DMS53 treated with DMSO at 0.1 percent for 48 hours (cell line): ENCODE measurements at regions not wholly inside any gene's neighbourhood (a gene's known extent, or its start where the extent isn't known, plus 50 kb on each side); places are given as distances from the start of the nearest gene placed in this dataset.

Source experiments
- DNase-seq: peaks from one replicate; lab custom pipeline; 2025; ENCODE audit not compliant: unreplicated experiment; lab: John Stamatoyannopoulos, UW

GRCh38 chr7:47221826-47222225 is 360.1 kb downstream of the TNS3 start:
- no peak for DNase-seq

- no peak for DNase-seq
These were observed 363.3 kb downstream of the TNS3 start for GRCh38 chr7:47218378-47219176.

GRCh38 chr7:47217570-47218360 is 364.1 kb downstream of the TNS3 start:
- no peak for DNase-seq

- DNase-seq = no peak
These were observed 364.8 kb downstream of the TNS3 start for GRCh38 chr7:47217086-47217485.

- no peak for DNase-seq
These were observed 365.5 kb downstream of the TNS3 start for GRCh38 chr7:47216439-47216838.

- no peak for DNase-seq
These were observed 366.3 kb downstream of the TNS3 start for GRCh38 chr7:47215640-47216039.

GRCh38 chr7:47215049-47215448 is 366.9 kb downstream of the TNS3 start:
- no peak for DNase-seq

- DNase-seq = no peak
These were observed 368.6 kb downstream of the TNS3 start for GRCh38 chr7:47213276-47213675.

- no peak for DNase-seq
These were observed 370.4 kb downstream of the TNS3 start for GRCh38 chr7:47211519-47211973.

- DNase-seq = no peak
These were observed 371.5 kb downstream of the TNS3 start for GRCh38 chr7:47210281-47210854.

GRCh38 chr7:47207956-47208355 is 374.0 kb downstream of the TNS3 start:
- DNase-seq = no peak

- no peak for DNase-seq
These were observed 377.2 kb downstream of the TNS3 start for GRCh38 chr7:47204709-47205108.

- no peak for DNase-seq
These were observed 379.6 kb downstream of the TNS3 start for GRCh38 chr7:47202146-47202783.

GRCh38 chr7:47198159-47198558 is 383.8 kb downstream of the TNS3 start:
- DNase-seq = no peak

GRCh38 chr7:47197486-47197885 is 384.4 kb downstream of the TNS3 start:
- DNase-seq = no peak

- DNase-seq = no peak
These were observed 385.2 kb downstream of the TNS3 start for GRCh38 chr7:47196737-47197136.

GRCh38 chr7:47196106-47196645 is 385.7 kb downstream of the TNS3 start:
- no peak for DNase-seq

GRCh38 chr7:47195641-47196040 is 386.3 kb downstream of the TNS3 start:
- DNase-seq = no peak

GRCh38 chr7:47194516-47195057 is 387.3 kb downstream of the TNS3 start:
- DNase-seq = no peak

- DNase-seq = no peak
These were observed 388.9 kb downstream of the TNS3 start for GRCh38 chr7:47192978-47193377.

GRCh38 chr7:47191876-47192291 is 390.0 kb downstream of the TNS3 start:
- no peak for DNase-seq
